CD4-positive, alpha-beta T cell treated with Interleukin-15 for 1 hour (primary cell): ENCODE measurements at regions not wholly inside any gene's neighbourhood (a gene's known extent, or its start where the extent isn't known, plus 50 kb on each side); places are given as distances from the start of the nearest gene placed in this dataset.
"Not testable (repeated sequence)": the region's sequence is repeated elsewhere in the genome, so short reads cannot be mapped to it uniquely, and the experiment has no call there.

Experiments used
- DNase-seq: peaks from one replicate; pipeline ENCODE4 v3.0.0-alpha.2; 2020

DNA sequence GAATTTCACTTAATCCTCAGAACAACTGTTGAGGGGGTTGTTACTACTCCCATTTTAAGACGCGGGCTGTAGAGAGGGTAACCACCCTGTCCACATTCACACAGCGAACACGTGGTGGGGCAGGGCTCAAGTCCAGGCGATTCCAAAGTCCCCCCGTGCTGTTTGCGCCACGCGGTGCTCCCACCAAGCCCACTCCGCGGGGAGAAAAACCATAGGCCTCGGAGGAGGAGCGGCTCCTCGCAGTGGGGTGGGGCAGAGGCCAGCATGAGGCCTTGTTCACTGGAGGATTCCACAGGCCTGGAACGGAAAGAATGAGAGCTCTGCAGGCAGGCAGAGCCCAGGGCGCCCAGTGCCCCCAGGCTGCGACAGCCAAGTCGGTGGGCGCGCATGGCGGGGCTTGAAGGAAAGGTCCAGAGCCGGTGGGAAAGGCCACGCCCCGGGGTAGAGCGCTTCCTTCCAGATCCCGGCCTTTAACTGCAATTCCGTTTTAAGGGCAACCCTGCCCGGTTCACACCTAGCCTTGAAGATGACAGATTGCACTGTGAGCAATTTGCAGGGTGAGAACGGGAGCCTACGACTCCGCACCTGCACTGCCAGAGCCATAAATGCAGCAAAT lies 161.8 kb upstream of the TBL1XR1 start:
- DNase-seq, result peak; percentile 47

DNA sequence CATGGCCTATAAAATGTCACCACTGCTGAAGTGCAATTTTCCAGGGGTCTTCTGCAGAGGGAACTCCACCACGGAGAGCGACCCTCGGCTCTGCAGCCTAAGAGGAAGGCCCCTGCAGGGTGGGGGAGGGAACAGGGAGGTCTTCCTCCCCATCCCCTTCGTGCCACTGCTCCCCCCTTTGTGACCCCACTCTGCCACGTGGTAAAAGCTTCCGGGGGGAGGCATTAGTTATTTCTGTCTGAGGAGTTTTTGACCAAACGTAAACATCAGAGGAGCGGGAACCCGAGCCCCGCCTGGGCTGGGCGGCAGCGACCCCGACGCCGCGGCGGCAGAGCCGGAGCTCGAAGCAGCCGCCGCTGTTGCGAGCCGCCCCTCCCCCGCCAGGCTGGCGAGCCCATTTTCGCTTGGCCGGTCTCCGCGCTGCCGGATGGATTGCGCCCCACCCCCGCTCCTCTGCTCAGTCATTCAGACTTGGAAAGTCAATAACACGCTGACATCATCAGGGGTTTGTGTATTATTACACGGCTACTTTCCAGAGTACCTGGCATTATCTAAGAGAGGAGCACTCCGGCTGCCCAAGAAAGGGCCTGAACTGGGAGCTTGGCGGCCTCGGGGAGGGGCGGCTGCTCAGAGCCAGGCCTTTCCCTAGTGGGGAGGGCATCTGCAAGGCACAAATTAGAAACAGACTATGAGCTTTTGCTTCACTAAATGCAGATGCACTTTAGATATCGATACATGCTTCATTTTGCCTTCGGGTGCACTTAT lies 162.5 kb upstream of the TBL1XR1 start:
- DNase-seq, result peak; percentile 95

DNA sequence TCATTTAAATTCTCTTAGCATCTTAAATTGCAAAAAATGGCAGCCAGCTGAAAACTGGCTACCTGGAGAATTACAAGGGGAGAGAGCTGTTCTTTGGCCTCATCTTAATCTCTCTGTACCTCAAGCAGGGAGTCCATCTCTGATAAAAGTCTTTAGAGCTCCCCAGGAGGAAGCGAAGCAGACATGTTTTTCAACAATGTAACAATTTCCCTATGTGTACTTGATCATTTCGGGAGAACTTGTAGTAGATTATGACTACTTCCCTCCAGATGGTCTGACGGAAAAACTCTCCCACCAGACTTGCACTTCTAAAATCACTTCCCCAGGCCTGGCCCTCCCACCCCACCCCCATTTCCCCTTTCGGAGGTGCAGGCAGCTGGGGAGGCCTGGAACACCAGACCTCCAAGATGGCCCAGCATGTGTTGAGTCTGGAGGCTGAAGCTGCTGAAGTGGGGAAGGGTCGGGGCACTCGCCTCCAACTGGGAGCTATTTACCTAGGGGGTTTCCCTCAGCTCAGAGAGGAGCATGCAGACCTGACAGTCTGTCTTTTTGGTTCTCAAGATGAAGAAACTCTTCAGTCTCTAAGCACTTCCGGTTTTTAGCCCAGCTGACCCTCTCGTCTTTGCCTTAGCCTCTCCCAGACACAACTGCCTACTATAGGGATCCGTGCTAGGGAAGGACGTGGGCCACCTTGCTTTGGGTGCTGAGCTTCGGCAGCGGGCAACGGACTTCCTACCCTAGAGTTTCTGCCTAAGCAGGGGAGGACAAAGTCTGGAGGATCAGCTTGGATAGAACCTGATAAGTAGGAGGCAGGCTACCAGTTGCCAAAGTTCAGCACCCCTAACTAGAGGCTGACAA lies 164.0 kb upstream of the TBL1XR1 start:
- peak; percentile 33 for DNase-seq

DNA sequence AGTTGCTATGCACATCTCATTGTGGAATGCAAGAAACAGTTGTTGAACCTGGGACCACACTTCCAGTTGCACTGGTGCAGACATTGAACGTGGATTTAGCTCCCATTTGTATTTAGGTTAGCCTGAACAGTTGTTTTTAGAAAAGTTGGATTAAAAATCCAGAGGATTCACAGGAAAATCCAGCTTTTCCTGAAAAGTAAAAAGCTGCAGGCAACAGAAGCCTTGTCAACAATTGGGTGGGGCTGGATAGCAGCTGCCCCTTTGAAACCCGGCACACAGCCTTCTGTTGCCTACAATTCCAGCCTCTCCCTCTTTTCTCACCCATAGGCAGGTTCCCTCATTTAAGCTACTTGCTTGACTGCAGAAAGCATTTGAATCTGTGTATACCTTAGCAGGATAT lies 165.3 kb upstream of the TBL1XR1 start:
- DNase-seq, result no peak

DNA sequence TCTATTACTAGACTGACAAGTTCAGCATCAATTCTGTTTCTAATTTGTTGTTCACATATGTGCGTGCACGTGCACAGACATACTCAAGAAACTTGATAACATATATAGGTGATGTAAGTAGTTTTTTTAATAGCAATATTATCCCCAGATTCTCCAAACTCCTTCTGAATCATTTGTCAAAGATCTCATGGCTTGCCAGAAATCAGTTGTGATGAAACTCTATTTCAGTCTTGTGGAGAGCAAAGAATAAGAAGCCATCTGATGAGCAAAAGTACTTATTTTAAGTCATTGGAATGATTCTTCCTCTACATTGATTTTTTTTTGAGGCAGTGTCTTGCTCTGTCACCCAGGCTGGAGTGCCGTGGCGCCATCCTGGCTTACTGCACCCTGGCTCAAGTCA lies 167.0 kb upstream of the TBL1XR1 start:
- DNase-seq, result no peak

DNA sequence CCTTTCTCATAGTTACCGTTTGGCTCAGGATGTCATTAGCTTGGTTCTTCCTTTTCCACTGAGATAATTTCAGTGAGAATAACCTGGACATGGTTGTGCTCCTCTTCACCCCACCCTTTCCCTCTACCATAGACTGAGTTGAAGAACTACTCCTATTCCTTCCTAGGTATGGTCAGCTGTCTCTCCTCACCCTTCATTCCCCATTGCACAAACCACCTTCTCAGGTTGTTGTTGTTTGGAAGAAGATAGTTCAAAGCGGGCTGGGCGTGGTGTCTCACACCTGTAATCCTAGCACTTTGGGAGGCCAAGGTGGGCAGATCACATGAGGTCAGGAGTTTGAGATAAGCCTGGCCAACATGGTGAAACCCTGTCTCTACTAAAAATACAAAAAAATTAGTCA lies 168.0 kb upstream of the TBL1XR1 start:
- DNase-seq, result not testable (repeated sequence)

DNA sequence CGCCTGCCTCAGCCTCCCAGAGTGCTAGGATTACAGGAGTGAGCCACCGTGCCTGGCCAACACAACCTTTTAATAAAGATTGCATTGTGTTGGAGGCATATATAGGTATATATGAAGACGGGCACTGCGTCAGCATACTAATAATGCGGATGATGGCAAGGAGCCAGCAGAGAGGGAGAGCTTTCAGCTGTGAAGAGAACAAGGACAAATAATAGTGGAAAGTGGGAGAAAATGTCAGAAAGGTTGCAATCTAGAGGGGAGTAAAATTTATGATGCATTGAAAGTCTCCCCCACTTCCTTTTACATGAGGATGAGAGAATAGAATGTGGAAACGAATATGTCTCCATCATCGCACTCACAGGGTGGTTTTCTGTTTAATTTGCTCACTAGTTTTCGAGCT lies 170.5 kb upstream of the TBL1XR1 start:
- no peak for DNase-seq

DNA sequence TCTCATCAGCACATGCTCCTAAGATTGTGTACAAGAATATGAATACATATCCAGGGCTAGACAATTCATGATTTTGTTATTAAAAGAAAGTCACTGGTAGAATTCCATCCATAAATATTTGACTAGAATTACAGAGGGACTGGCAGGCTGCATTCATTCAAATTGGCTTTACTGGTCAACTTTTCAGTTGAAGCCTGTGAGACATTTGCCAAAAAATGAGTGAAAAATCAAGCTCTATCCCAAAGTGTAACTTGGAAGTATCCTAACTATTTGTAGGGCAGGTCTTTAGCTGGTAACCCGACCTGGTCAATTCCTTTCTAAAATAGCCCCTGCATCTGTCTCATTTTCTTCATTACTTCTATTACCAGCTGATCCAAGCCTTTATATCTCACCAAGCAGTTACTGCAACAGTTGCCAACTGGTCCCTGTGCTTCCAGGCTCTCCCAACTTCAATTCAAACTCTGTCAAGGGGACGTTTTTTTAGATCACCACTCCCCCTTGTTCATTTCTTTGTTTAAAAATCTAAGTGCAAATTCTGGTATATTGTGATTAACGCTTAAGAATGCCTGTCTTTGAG lies 173.1 kb upstream of the TBL1XR1 start:
- DNase-seq, result no peak

DNA sequence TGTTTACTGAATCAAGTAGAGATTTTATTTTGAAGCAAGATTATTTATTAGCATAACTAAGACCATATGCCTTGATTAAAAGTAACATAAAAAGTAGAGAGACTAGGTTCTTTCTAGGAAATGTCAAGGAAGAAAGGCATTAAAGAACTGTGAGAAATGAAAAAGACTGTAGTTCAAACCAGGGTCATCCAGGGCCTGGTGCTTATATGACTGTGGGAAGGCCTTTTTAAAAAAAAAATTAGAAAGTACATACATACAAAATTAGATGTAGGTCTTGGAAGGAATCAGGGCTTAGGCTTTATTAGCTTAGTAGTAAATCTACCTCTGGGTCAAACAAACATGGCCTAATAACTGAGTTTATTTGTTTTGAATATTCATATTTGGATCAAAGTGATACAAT lies 173.9 kb upstream of the TBL1XR1 start:
- DNase-seq, result no peak

DNA sequence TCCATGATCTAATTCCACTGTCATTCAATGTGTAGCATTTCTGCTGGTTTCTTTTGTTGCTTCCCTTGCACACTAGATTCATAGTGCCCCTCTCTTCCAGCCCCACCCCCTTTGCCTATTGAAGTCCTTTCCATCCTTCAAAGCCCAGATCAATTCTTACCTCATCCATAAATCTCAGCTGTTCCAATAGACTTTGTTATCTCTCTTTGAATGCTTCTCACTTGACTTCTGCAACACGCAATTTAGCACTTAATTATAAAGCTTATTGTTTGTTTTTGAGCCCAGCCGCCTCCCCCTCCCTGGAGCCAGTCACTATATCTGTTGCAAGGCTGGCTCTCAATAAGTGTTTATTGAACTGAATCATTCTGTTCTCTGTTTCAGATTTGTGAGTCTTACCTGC lies 174.6 kb upstream of the TBL1XR1 start:
- no peak for DNase-seq

DNA sequence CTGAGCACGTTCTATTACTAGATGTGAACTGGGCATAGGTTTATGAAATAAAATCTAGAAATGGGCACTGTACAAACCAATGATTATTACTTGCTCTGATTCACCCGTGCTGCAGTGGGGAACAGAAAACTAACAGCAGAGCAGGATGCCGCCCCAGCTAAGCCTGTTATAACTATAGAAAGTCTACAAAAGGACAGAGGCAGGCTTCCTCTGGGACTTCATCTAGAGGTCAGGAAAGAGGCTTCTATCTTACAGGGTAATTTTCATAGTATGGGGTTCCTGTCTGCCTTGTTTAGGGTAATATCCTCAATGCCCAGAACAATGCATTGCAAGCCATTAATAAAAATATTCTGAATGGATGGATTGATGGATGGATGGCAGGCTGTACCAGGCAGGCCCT lies 177.0 kb upstream of the TBL1XR1 start:
- DNase-seq, result no peak

DNA sequence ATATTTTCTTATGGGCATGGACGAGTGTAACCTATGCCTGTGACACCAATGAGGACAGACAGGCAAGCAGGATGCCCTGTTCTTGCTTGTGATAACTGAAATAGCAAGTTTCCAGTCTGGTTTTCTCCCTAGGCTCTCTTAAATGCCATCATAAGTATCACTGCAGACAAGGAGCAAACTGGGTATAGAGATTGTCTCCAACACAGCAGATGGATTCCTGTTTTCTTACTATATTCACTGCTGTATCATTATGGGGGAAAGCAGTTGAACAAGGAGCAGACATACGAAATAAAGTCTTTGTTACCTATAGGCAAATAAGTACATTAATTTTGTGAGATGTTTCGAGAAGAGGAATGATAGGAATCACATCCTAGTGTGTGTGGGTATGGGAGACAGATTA lies 178.0 kb upstream of the TBL1XR1 start:
- no peak for DNase-seq

DNA sequence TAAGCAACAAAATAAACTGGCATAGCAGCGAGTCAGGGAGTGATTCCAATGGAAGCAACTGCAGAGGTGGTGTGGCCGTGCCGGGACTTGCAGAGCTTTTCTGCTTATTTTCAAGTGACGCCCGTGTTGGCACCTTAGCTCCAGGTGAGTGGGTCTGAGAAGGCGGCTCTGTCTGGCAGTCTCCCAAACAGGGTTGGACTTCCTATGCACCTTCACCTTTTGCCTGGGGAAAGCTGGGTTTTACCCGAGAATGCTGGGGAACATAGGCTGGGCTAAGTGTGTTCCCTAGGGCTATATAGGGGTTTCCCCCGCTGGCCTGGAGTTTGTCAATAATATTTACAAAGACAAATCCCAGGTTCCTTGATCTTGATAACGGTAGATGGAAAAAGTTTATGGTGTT lies 179.9 kb upstream of the TBL1XR1 start:
- DNase-seq, result no peak

DNA sequence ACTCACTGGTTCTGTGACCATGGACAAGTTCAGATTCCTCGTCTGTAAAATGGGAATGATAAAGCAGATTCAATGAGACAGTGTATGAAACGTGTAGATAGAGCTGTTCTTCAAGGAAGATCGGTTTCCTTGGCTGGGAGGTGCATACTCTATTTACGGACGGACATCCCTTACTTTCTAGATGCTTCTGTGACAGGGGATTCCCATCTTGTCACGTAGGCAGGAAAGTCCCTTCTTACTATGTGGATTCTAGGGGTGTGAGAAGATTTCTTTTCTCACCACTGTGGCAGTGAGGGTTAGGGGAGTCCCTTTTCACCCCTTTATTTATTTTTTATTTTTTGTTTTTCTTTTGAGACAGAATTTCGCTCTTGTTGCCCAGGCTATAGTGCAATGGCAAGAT lies 180.9 kb upstream of the TBL1XR1 start:
- peak; percentile 17 for DNase-seq

DNA sequence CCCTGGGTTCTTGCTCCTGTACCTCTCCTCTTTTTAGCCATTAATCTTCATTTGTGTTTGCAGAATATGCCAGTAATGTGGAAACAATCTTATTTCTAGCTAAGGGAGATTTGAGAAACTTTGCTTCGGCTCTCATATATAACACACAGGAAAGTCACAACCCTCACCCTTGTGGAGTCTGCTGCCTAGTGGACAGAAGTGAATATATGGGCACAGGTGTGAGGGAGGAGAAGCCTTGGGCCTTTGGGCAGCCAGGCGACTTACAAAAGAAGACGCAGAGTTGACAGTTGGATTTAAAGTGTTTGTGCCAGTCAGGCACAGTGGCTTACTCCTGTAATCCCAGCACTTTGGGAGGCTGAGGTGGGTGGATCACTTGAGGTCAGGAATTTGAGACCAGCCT lies 181.8 kb upstream of the TBL1XR1 start:
- no peak for DNase-seq

DNA sequence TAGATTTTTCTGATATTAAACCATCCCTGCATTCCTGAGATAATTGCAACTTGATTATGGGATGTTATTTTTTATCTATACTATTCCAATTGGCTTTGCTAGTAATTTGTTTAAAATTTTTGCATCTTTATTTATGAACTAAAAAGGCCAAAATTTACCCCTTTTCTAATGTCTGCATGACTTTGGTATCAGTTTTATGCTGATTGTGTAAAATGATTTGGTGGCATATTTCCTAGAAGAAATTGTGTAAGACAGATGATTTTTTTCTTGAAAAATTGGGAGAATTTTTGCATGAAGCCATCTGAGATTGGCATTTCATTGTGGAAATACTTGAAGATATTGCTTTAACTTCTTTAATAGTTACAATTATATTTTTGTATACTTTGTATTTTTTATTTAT lies 183.8 kb upstream of the TBL1XR1 start:
- no peak for DNase-seq

DNA sequence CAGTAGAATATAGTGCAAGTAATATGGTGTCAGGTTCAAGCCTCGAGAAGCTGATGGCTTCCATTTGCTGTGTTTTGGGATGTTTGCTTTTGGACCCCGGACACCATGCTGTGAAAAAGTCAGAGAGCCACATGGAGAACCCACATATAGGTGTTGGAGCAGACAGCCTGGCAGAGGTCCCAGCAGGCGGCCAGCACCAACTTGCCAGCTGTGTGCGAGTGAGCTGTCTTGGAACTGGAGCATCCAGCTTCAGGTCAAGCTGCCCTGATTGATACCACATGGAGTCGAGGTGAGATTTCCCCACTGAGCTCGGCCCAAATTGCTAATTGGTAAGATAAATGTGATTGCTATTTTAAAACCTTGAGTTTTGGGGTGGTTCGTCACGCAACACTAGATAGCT lies 185.7 kb upstream of the TBL1XR1 start:
- no peak for DNase-seq

DNA sequence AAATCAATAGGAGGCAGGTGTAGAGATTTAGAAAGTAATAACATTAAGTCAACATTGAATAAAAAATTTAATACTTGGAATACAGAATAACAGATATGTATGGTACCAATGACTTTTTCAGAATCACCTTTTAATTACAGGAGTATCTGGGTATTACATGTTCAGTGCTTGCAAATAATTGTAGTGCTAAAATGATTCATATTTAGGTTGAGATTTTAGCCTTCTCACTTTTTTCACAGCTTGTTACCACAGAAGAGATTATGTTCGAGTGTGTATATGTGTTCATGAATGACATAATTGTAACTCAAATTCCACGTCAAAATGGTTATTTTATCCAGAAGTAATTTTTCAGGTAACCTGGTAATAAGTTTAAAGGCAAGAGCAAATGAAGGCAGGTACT lies 187.9 kb upstream of the TBL1XR1 start:
- DNase-seq, result no peak

DNA sequence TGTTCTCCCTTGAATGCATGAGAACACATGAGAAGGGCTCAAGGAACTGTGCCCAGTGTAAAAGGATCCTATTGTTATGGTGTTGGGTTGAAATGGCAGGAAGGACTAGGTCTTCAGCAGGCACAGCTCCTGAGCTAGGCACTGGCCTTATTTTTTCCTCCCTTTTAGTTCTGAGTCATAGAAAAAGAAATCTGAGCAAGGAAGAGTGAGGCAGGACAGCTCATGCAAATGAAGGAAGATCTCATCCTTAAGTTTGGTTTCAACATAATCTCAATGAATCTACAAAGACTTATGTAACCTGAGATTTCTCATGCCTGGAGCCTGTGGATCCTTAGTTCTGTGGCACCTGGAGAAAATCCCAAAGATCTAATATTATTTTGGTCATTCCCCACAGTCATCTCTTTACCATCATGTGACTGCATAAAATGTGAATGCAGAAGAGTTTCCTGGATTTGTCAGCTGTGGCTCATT lies 188.6 kb upstream of the TBL1XR1 start:
- no peak for DNase-seq

DNA sequence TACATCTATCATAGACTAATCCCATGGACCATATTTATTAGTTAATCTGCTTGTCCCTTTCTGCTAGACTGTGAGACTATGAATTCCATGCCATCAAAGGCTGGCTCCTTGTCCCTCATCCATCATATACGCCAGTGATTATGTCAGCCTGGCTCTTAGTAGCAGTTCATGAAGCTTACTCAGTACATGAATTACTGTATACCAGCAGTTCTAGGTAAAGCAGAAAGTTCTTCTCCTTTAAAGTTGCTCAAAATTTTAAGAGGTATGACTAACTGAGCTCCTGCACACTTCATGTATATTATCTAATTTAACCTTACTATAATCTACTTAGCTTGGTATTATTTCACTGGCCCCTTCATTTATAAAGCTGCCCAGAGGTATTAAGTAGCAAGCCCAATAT lies 190.9 kb upstream of the TBL1XR1 start:
- no peak for DNase-seq

DNA sequence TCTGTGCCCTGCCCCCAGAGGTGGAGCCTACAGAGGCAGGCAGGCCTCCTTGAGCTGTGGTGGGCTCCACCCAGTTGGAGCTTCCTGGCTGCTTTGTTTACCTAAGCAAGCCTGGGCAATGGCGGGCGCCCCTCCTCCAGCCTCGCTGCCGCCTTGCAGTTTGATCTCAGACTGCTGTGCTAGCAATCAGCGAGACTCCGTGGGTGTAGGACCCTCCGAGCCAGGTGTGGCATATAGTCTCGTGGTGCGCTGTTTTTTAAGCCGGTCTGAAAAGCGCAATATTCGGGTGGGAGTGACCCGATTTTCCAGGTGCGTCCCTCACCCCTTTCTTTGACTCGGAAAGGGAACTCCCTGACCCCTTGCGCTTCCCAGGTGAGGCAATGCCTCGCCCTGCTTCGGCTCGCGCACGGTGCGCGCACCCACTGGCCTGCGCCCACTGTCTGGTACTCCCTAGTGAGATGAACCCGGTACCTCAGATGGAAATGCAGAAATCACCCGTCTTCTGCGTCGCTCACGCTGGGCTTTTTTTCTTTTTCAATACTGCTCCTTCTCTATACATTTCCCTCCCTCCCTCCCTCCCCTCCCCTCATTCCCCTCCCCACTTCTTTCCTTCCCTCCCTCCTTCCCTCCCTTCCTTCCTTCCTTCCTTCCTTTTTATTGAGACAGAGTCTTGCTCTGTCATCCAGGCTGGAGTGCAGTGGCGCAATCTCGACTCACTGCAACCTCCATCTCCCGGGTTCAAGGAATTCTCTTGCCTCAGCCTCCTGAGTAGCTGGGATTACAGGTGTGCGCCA lies 197.1 kb upstream of the TBL1XR1 start:
- DNase-seq, result not testable (repeated sequence)

DNA sequence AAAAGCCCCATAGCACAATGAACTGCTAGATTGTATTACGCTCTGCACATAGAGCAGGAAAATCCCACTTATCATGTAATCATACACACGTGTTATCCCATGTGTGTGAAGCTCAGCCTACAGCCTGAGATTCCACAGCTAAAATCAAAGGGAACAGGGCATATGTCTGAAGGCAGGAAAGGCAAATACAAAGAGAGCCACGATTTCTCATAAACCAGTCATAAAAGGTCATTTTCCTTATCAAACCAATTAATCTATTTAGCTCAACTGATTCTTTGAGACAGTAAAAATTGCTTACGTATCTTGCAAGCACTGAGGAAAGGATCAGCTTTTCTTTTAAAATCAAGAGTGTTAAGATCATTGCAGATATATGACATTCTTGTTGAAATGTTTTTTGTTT lies 199.5 kb upstream of the TBL1XR1 start:
- DNase-seq, result no peak

DNA sequence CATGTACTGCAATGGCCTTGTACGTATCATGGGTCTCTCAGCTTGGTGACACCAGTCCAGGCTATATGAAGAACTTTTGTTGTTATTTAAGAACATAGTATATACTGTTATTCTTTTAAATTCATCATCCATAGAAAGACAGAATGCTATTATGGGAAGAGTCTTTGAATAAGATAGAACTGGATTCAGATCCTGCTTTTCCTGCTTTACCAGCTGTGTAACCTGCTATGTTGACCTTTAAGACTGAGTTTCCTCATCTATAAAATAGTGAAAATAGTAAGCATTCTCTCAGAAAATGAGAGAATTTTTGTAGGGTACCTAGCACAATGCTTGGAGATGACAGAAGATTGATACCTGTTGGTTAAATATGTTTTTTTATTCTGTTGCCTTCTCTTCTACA lies 204.1 kb upstream of the TBL1XR1 start:
- DNase-seq, result no peak
